Activated T-helper 17 cell treated with anti-CD3 and anti-CD28 coated beads, Interleukin-2, amount 50 U/mL, for 72 hours (primary cell): ENCODE measurements at regions not wholly inside any gene's neighbourhood (a gene's known extent, or its start where the extent isn't known, plus 50 kb on each side); places are given as distances from the start of the nearest gene placed in this dataset.

Experiments used
- ATAC-seq: fragments of 150-1000 bp; cut with Tn5 transposase; replicated peaks from 2 replicates; pipeline ENCODE4 v1.10.0; 2021; ENCODE audit warnings: mild to moderate bottlenecking, moderate library complexity
- H3K27ac Mint-ChIP-seq: one replicate; pipeline ENCODE4 v1.8.0; 2022; ENCODE audit warnings: mixed read lengths
- H3K27me3 Mint-ChIP-seq: one replicate; pipeline ENCODE4 v1.8.0; 2022; ENCODE audit warnings: mixed read lengths
- H3K36me3 Mint-ChIP-seq: one replicate; pipeline ENCODE4 v1.8.0; 2022; ENCODE audit warnings: low read depth, mild to moderate bottlenecking, mixed read lengths
- H3K4me1 Mint-ChIP-seq: one replicate; pipeline ENCODE4 v1.8.0; 2022; ENCODE audit warnings: mixed read lengths
- H3K4me3 Mint-ChIP-seq: one replicate; pipeline ENCODE4 v1.8.0; 2022; ENCODE audit warnings: mild to moderate bottlenecking, mixed read lengths
- H3K9me3 Mint-ChIP-seq: one replicate; pipeline ENCODE4 v1.8.0; 2022; ENCODE audit warnings: mixed read lengths

- no peak for ATAC-seq
- no peak overlapping the region for H3K4me3 Mint-ChIP-seq
- H3K9me3 Mint-ChIP-seq = no peaks in the 10 kb centered on the region
- no peak overlapping the region for H3K27ac Mint-ChIP-seq
- no peaks in the 10 kb centered on the region for H3K4me1 Mint-ChIP-seq
- no peaks in the 10 kb centered on the region for H3K36me3 Mint-ChIP-seq
- H3K27me3 Mint-ChIP-seq = peaks cover 7% of the 10 kb centered on the region
Measured at GRCh38 chr11:15434529-15434928, 319.8 kb downstream of the INSC start.

GRCh38 chr11:15446315-15446714, 331.6 kb downstream of the INSC start:
- Mint-ChIP-seq H3K9me3 (peaks cover 7% of the 10 kb centered on the region), H3K27ac (no peak overlapping the region), H3K4me3 (no peak overlapping the region), H3K36me3 (no peaks in the 10 kb centered on the region), H3K27me3 (no peaks in the 10 kb centered on the region), H3K4me1 (no peaks in the 10 kb centered on the region)
- no peak for ATAC-seq

GRCh38 chr11:15446929-15447328, 332.2 kb downstream of the INSC start:
- no peaks in the 10 kb centered on the region for H3K36me3 Mint-ChIP-seq
- no peak overlapping the region for H3K4me3 Mint-ChIP-seq
- no peak overlapping the region for H3K27ac Mint-ChIP-seq
- H3K9me3 Mint-ChIP-seq = peaks cover 7% of the 10 kb centered on the region
- no peak for ATAC-seq
- no peaks in the 10 kb centered on the region for H3K4me1 Mint-ChIP-seq
- no peaks in the 10 kb centered on the region for H3K27me3 Mint-ChIP-seq

- no peak for ATAC-seq
- H3K36me3 Mint-ChIP-seq = no peaks in the 10 kb centered on the region
- H3K4me3 Mint-ChIP-seq = no peak overlapping the region
Measured at GRCh38 chr11:15451713-15452112, 337.0 kb downstream of the INSC start.

GRCh38 chr11:15453211-15453765, 338.6 kb downstream of the INSC start:
- H3K9me3 Mint-ChIP-seq = peaks cover 11% of the 10 kb centered on the region
- H3K4me1 Mint-ChIP-seq = no peaks in the 10 kb centered on the region
- no peak overlapping the region for H3K27ac Mint-ChIP-seq
- no peaks in the 10 kb centered on the region for H3K36me3 Mint-ChIP-seq
- ATAC-seq = no peak
- H3K4me3 Mint-ChIP-seq = no peak overlapping the region
- no peaks in the 10 kb centered on the region for H3K27me3 Mint-ChIP-seq

More at GRCh38 chr11:15451713-15452112, 337.0 kb downstream of the INSC start:
- Mint-ChIP-seq H3K9me3 (peaks cover 11% of the 10 kb centered on the region), H3K27ac (no peak overlapping the region), H3K27me3 (no peaks in the 10 kb centered on the region), H3K4me1 (no peaks in the 10 kb centered on the region)

GRCh38 chr11:15468466-15468865, 353.7 kb downstream of the INSC start:
- H3K27ac Mint-ChIP-seq = no peak overlapping the region
- H3K9me3 Mint-ChIP-seq = no peaks in the 10 kb centered on the region
- H3K36me3 Mint-ChIP-seq = no peaks in the 10 kb centered on the region
- H3K27me3 Mint-ChIP-seq = peaks cover 7% of the 10 kb centered on the region
- no peak for ATAC-seq
- H3K4me1 Mint-ChIP-seq = no peaks in the 10 kb centered on the region
- H3K4me3 Mint-ChIP-seq = no peak overlapping the region

GRCh38 chr11:15471048-15471894, 356.5 kb downstream of the INSC start:
- Mint-ChIP-seq H3K36me3 (no peaks in the 10 kb centered on the region), H3K27me3 (peaks cover 11% of the 10 kb centered on the region), H3K27ac (no peak overlapping the region), H3K4me1 (no peaks in the 10 kb centered on the region), H3K4me3 (no peak overlapping the region), H3K9me3 (no peaks in the 10 kb centered on the region)
- ATAC-seq = no peak

GRCh38 chr11:15471895-15472799, 357.4 kb downstream of the INSC start:
- no peaks in the 10 kb centered on the region for H3K36me3 Mint-ChIP-seq
- H3K9me3 Mint-ChIP-seq = no peaks in the 10 kb centered on the region
- ATAC-seq = no peak
- H3K4me1 Mint-ChIP-seq = no peaks in the 10 kb centered on the region
- no peak overlapping the region for H3K4me3 Mint-ChIP-seq
- H3K27ac Mint-ChIP-seq = no peak overlapping the region
- peaks cover 9% of the 10 kb centered on the region for H3K27me3 Mint-ChIP-seq

GRCh38 chr11:15473954-15474837, 359.5 kb downstream of the INSC start:
- Mint-ChIP-seq H3K36me3 (no peaks in the 10 kb centered on the region), H3K27ac (no peak overlapping the region), H3K9me3 (no peaks in the 10 kb centered on the region), H3K4me1 (no peaks in the 10 kb centered on the region), H3K4me3 (no peak overlapping the region), H3K27me3 (peaks cover 8% of the 10 kb centered on the region)
- ATAC-seq = no peak

- no peak for ATAC-seq
- H3K4me1 Mint-ChIP-seq = no peaks in the 10 kb centered on the region
Measured at GRCh38 chr11:15476371-15476917, 361.7 kb downstream of the INSC start.

GRCh38 chr11:15481871-15482270, 367.1 kb downstream of the INSC start:
- H3K27me3 Mint-ChIP-seq = peaks cover 5% of the 10 kb centered on the region
- H3K4me3 Mint-ChIP-seq = no peak overlapping the region
- no peaks in the 10 kb centered on the region for H3K9me3 Mint-ChIP-seq
- no peaks in the 10 kb centered on the region for H3K4me1 Mint-ChIP-seq
- no peaks in the 10 kb centered on the region for H3K36me3 Mint-ChIP-seq
- H3K27ac Mint-ChIP-seq = no peak overlapping the region
- no peak for ATAC-seq

More at GRCh38 chr11:15476371-15476917, 361.7 kb downstream of the INSC start:
- no peak overlapping the region for H3K27ac Mint-ChIP-seq
- H3K27me3 Mint-ChIP-seq = peaks cover 8% of the 10 kb centered on the region
- H3K36me3 Mint-ChIP-seq = no peaks in the 10 kb centered on the region
- H3K4me3 Mint-ChIP-seq = no peak overlapping the region
- no peaks in the 10 kb centered on the region for H3K9me3 Mint-ChIP-seq

- Mint-ChIP-seq H3K9me3 (no peaks in the 10 kb centered on the region), H3K27me3 (peaks cover 5% of the 10 kb centered on the region), H3K4me1 (no peaks in the 10 kb centered on the region), H3K36me3 (no peaks in the 10 kb centered on the region), H3K4me3 (no peak overlapping the region), H3K27ac (no peak overlapping the region)
- no peak for ATAC-seq
Measured at GRCh38 chr11:15483205-15483604, 368.5 kb downstream of the INSC start.

GRCh38 chr11:15484398-15484797, 369.7 kb downstream of the INSC start:
- H3K27ac Mint-ChIP-seq = no peak overlapping the region
- H3K9me3 Mint-ChIP-seq = no peaks in the 10 kb centered on the region
- H3K36me3 Mint-ChIP-seq = no peaks in the 10 kb centered on the region
- ATAC-seq = no peak
- no peak overlapping the region for H3K4me3 Mint-ChIP-seq
- no peaks in the 10 kb centered on the region for H3K4me1 Mint-ChIP-seq
- peaks cover 5% of the 10 kb centered on the region for H3K27me3 Mint-ChIP-seq

- Mint-ChIP-seq H3K4me1 (no peaks in the 10 kb centered on the region), H3K27me3 (peaks cover 5% of the 10 kb centered on the region), H3K27ac (no peak overlapping the region), H3K4me3 (no peak overlapping the region), H3K36me3 (no peaks in the 10 kb centered on the region), H3K9me3 (no peaks in the 10 kb centered on the region)
- ATAC-seq = no peak
Measured at GRCh38 chr11:15485432-15485831, 370.7 kb downstream of the INSC start.
